WTC11 (cell line): ENCODE measurements at regions not wholly inside any gene's neighbourhood (a gene's known extent, or its start where the extent isn't known, plus 50 kb on each side); places are given as distances from the start of the nearest gene placed in this dataset.
A peak's percentile ranks its signal among the peaks of the same experiment; 100 is the strongest.
"Not testable (repeated sequence)": the region's sequence is repeated elsewhere in the genome, so short reads cannot be mapped to it uniquely, and the experiment has no call there.

Experiments used
- ATAC-seq: fragments of 200-7000 bp; cut with Tn5 transposase; 2 replicates; pipeline ENCODE4 v1.10.0; 2021; ENCODE audit warnings: mild to moderate bottlenecking, moderate library complexity
- CTCF ChIA-PET: fragments of 300-600 bp; sonication (Branson Sonifier 250); formaldehyde crosslinking; loops from one replicate; lab custom pipeline; 2021; ENCODE audit warnings: antibody characterized with exemption; lab: Charles Lee
- POLR2A ChIA-PET: fragments of 350-600 bp; sonication (Branson Sonifier 250); formaldehyde crosslinking; loops from one replicate; lab custom pipeline; 2021; ENCODE audit warnings: antibody characterized with exemption; lab: Charles Lee
- DNase-seq: peaks from one replicate; pipeline ENCODE4 v3.0.0; 2021; ENCODE audit warnings: low spot score
- H3K27ac Mint-ChIP-seq: 2 replicates; pipeline ENCODE4 v1.8.0; 2021; ENCODE audit warnings: mixed read lengths
- H3K27me3 Mint-ChIP-seq: 2 replicates; pipeline ENCODE4 v1.8.0; 2021; ENCODE audit warnings: low read depth, mild to moderate bottlenecking, moderate library complexity, mixed read lengths
- H3K36me3 Mint-ChIP-seq: 2 replicates; pipeline ENCODE4 v1.8.0; 2021; ENCODE audit warnings: mixed read lengths
- H3K4me1 Mint-ChIP-seq: 2 replicates; pipeline ENCODE4 v1.8.0; 2022; ENCODE audit warnings: mixed read lengths
- H3K4me3 Mint-ChIP-seq: 2 replicates; pipeline ENCODE4 v1.8.0; 2021; ENCODE audit warnings: mild to moderate bottlenecking, moderate library complexity, mixed read lengths
- H3K9me3 Mint-ChIP-seq: 2 replicates; pipeline ENCODE4 v1.8.0; 2021; ENCODE audit warnings: mixed read lengths
- ATF1 ChIP-seq: sonication (generic); formaldehyde crosslinking; IDR thresholded peaks from 2 replicates; pipeline ENCODE4 v1.8.1; 2023; ENCODE audit warnings: mild to moderate bottlenecking, moderate library complexity, missing genetic modification reagents
- CBFB ChIP-seq: sonication (generic); formaldehyde crosslinking; IDR thresholded peaks from 2 replicates; pipeline ENCODE4 v1.8.1; 2022; ENCODE audit warnings: mild to moderate bottlenecking, low read depth, missing genetic modification reagents
- CREM ChIP-seq: sonication (generic); formaldehyde crosslinking; IDR thresholded peaks from 2 replicates; pipeline ENCODE4 v1.8.1; 2022; ENCODE audit warnings: mild to moderate bottlenecking, missing genetic modification reagents, moderate library complexity
- FOXP4 ChIP-seq: sonication (generic); formaldehyde crosslinking; IDR thresholded peaks from 2 replicates; pipeline ENCODE4 v1.8.0; 2022; ENCODE audit warnings: mild to moderate bottlenecking, missing genetic modification reagents
- HMGXB4 ChIP-seq: sonication (generic); formaldehyde crosslinking; IDR thresholded peaks from 2 replicates; pipeline ENCODE4 v1.8.1; 2023; ENCODE audit warnings: mild to moderate bottlenecking, moderate library complexity, missing genetic modification reagents
- JAZF1 ChIP-seq: fragments of 250-450 bp; sonication (Bioruptor Pico); IDR thresholded peaks from 2 replicates; pipeline ENCODE4 v1.9.0; 2021; ENCODE audit warnings: moderate library complexity, mild to moderate bottlenecking, inconsistent platforms
- NR1H2 ChIP-seq: sonication (generic); formaldehyde crosslinking; IDR thresholded peaks from 2 replicates; pipeline ENCODE4 v1.9.0; 2021; ENCODE audit warnings: mild to moderate bottlenecking, moderate library complexity, missing genetic modification reagents
- PRDM15 ChIP-seq: sonication (generic); formaldehyde crosslinking; IDR thresholded peaks from 2 replicates; pipeline ENCODE4 v1.8.0; 2022; ENCODE audit warnings: missing genetic modification reagents
- RELA ChIP-seq: sonication (generic); formaldehyde crosslinking; IDR thresholded peaks from 2 replicates; pipeline ENCODE4 v1.8.1; 2022; ENCODE audit warnings: missing genetic modification reagents, mild to moderate bottlenecking, borderline replicate concordance
- SP1 ChIP-seq: sonication (generic); formaldehyde crosslinking; conservative IDR thresholded peaks from 2 replicates; pipeline ENCODE4 v1.8.1; 2022; ENCODE audit warnings: missing genetic modification reagents
- USF1 ChIP-seq: sonication (generic); formaldehyde crosslinking; IDR thresholded peaks from 2 replicates; pipeline ENCODE4 v1.8.0; 2022; ENCODE audit warnings: mild to moderate bottlenecking, missing genetic modification reagents
- ZBTB21 ChIP-seq: sonication (generic); formaldehyde crosslinking; IDR thresholded peaks from 2 replicates; pipeline ENCODE4 v1.8.1; 2023; ENCODE audit warnings: mild to moderate bottlenecking, missing genetic modification reagents, borderline replicate concordance
- ZBTB43 ChIP-seq: sonication (generic); formaldehyde crosslinking; IDR thresholded peaks from 2 replicates; pipeline ENCODE4 v1.8.1; 2023; ENCODE audit warnings: mild to moderate bottlenecking, missing genetic modification reagents
- ZNF121 ChIP-seq: sonication (generic); formaldehyde crosslinking; IDR thresholded peaks from 2 replicates; pipeline ENCODE4 v1.8.0; 2023; ENCODE audit warnings: missing genetic modification reagents
- ZNF232 ChIP-seq: sonication (generic); formaldehyde crosslinking; IDR thresholded peaks from 2 replicates; pipeline ENCODE4 v1.8.0; 2022; ENCODE audit warnings: mild to moderate bottlenecking, missing genetic modification reagents
- ZNF416 ChIP-seq: fragments of 250-450 bp; sonication (Bioruptor Pico); IDR thresholded peaks from 2 replicates; pipeline ENCODE4 v1.9.0; 2021; ENCODE audit warnings: mild to moderate bottlenecking, inconsistent platforms
- ZNF532 ChIP-seq: fragments of 250-450 bp; sonication (Bioruptor Pico); IDR thresholded peaks from 2 replicates; pipeline ENCODE4 v1.9.0; 2021; ENCODE audit warnings: mild to moderate bottlenecking, borderline replicate concordance
- ZSCAN18 ChIP-seq: fragments of 250-450 bp; sonication (Bioruptor Pico); IDR thresholded peaks from 2 replicates; pipeline ENCODE4 v2.1.2; 2022; ENCODE audit warnings: mild to moderate bottlenecking, moderate library complexity

GRCh38 chr7:84855758-84856157 lies 331.1 kb downstream of the SEMA3D start (continued):
- no peak for TF ChIP-seq ZSCAN18 (CRISPR knock-in tag)
- no peak for TF ChIP-seq SP1 (CRISPR knock-in tag)
- TF ChIP-seq CREM = no peak
- TF ChIP-seq ZNF532 (CRISPR knock-in tag) = no peak
- TF ChIP-seq ZNF121 = no peak
- TF ChIP-seq JAZF1 (CRISPR knock-in tag) = no peak
- TF ChIP-seq ZNF232 (CRISPR knock-in tag) = no peak
- TF ChIP-seq ZBTB21 (CRISPR knock-in tag) = no peak
- no peak for TF ChIP-seq FOXP4 (CRISPR knock-in tag)
- no peak for TF ChIP-seq ATF1
- no peak for TF ChIP-seq ZNF416 (CRISPR knock-in tag)
- TF ChIP-seq CBFB (CRISPR knock-in tag) = no peak
- TF ChIP-seq ZBTB43 (CRISPR knock-in tag) = no peak
- TF ChIP-seq NR1H2 (CRISPR knock-in tag) = no peak
- TF ChIP-seq RELA (CRISPR knock-in tag) = no peak

- H3K36me3 Mint-ChIP-seq, POLR2A ChIA-PET, H3K27ac Mint-ChIP-seq, DNase-seq, H3K4me1 Mint-ChIP-seq, ATAC-seq, H3K9me3 Mint-ChIP-seq, H3K4me3 Mint-ChIP-seq, CTCF ChIA-PET, H3K27me3 Mint-ChIP-seq: not testable (repeated sequence)
Measured at GRCh38 chr7:84848974-84849372, 337.9 kb downstream of the SEMA3D start.

- DNase-seq (no peak), ATAC-seq (no peak)
- CTCF ChIA-PET = no interaction called here
- peaks cover 2% of the 10 kb centered on the region; the same call in 1 of the 2 replicates for H3K4me1 Mint-ChIP-seq
- H3K27me3 Mint-ChIP-seq = no peaks in the 10 kb centered on the region
- no peaks in the 10 kb centered on the region for H3K9me3 Mint-ChIP-seq
- H3K36me3 Mint-ChIP-seq = no peaks in the 10 kb centered on the region
- POLR2A ChIA-PET = no interaction called here
- 0 out of 2 replicates have a peak overlapping the region, but pooled peaks have one; percentile 46 for H3K27ac Mint-ChIP-seq
- H3K4me3 Mint-ChIP-seq = no peak overlapping the region
- TF ChIP-seq PRDM15 (CRISPR knock-in tag) = no peak
- no peak for TF ChIP-seq USF1
- TF ChIP-seq HMGXB4 (CRISPR knock-in tag) = no peak
Measured at GRCh38 chr7:84848219-84848973, 338.5 kb downstream of the SEMA3D start.
